GM19025 (cell line): ENCODE measurements at regions not wholly inside any gene's neighbourhood (a gene's known extent, or its start where the extent isn't known, plus 50 kb on each side); places are given as distances from the start of the nearest gene placed in this dataset.

Source experiments
- ATAC-seq: cut with Tn5 transposase; IDR thresholded peaks from one replicate; pipeline ENCODE4 v1.9.1; 2021; ENCODE audit warnings: mild to moderate bottlenecking, low read depth, moderate library complexity; ENCODE audit not compliant: unreplicated experiment

DNA sequence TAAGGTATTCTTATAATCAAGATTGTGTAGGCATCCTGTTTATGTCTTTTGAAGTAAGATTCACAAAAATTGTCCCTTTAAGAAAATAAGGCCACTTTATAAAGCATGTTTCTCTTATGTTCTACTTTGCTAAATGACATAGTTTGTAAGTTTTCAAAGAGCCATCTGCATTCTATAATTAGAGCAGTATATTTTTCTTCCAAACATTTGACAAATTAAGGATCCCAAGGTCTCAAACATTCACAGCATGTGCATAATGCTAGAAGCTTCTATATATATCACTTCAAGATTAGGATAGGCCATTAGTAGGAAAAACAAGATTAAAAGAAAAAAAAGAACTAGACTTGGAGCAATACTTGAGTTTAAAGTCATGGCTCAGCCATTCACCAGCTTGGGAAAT is 55.9 kb upstream of the DOK5 start:
- no peak for ATAC-seq
